ENCODE measurements at regions not wholly inside any gene's neighbourhood (a gene's known extent, or its start where the extent isn't known, plus 50 kb on each side); places are given as distances from the start of the nearest gene placed in this dataset.

DNA sequence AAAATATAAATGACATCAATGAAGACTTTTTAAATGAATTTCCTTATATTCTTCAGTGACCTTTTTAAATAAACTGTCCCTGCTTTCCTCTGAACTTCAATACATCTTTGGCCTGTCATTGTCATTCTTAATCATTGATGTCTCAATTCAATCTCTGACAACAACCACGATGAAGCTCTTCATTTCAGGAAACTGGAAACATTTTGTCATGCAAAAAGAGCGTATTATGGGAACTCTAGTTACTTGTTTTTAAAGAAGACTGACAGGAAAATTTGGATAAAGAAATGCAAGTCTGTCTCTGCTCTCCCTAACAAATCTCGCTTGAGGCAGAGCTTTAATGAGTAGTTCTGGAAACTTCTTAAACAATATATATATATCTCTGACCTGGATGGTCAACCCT is 535.8 kb upstream of the ADGRL2 start:
- TF ChIP-seq SP4 (IDR thresholded peaks at IDR 0.05; ENCODE audit: low read length) (no peak), CTCF (IDR thresholded peaks at IDR 0.05; ENCODE audit: control extremely low read depth in 1 of 3, insufficient read depth in 1 of 3, low read depth in 1 of 3, low read length in 3 of 3) (no peak), RAD21 (IDR thresholded peaks at IDR 0.05 in 1 of 2, conservative IDR thresholded peaks at IDR 0.05 in 1 of 2; ENCODE audit: low read depth in 2 of 2, low read length in 2 of 2) (no peak), CHD2 (IDR thresholded peaks at IDR 0.05; ENCODE audit: low read length) (no peak), EP300 (IDR thresholded peaks at IDR 0.05; ENCODE audit: borderline replicate concordance in 1 of 2, low read depth in 2 of 2, low read length in 2 of 2) (no peak), POLR2AphosphoS5 (IDR thresholded peaks at IDR 0.05; ENCODE audit: low read depth, low read length) (no peak), ZNF274 (IDR thresholded peaks at IDR 0.05; ENCODE audit: borderline replicate concordance, extremely low read depth, low read length) (no peak), RNF2 (IDR thresholded peaks at IDR 0.05; ENCODE audit: borderline replicate concordance, low read depth, low read length, missing control alignments, poor library complexity, severe bottlenecking) (no peak), SAP30 (IDR thresholded peaks at IDR 0.05; ENCODE audit: insufficient read depth, insufficient replicate concordance, low read length) (no peak), JUN (IDR thresholded peaks at IDR 0.05; ENCODE audit: low read depth, low read length) (no peak), EZH2 (IDR thresholded peaks at IDR 0.05; ENCODE audit: low read depth, low read length, severe bottlenecking) (no peak)

All from H1 (cell line).